CD4-positive, alpha-beta T cell (primary cell): ENCODE measurements at regions not wholly inside any gene's neighbourhood (a gene's known extent, or its start where the extent isn't known, plus 50 kb on each side); places are given as distances from the start of the nearest gene placed in this dataset.

Source experiments
- ATAC-seq: fragments of 200-7000 bp; cut with Tn5 transposase; one replicate; pipeline ENCODE4 v1.10.0; 2022; ENCODE audit warnings: mild to moderate bottlenecking; ENCODE audit not compliant: poor library complexity
- CTCF ChIA-PET: fragments of 350-600 bp; sonication (Branson Sonifier 250); formaldehyde crosslinking; loops from one replicate; lab custom pipeline; 2021; ENCODE audit warnings: antibody characterized with exemption, inconsistent platforms; lab: Charles Lee
- POLR2A ChIA-PET: fragments of 350-600 bp; sonication (Branson Sonifier 250); formaldehyde crosslinking; loops from one replicate; lab custom pipeline; 2021; ENCODE audit warnings: antibody characterized with exemption, inconsistent platforms; lab: Charles Lee
- DNase-seq, 14 experiments: peaks; one replicate each; pipeline ENCODE4 v3.0.0-alpha.2; 2013 to 2020; ENCODE audit warnings: mixed read lengths in 2 of 14
- H3K27ac ChIP-seq, 2 donors: one replicate each; pipeline versions ENCODE4 v1.5.1 to v1.7.0; 2013; ENCODE audit warnings: low read length in 2 of 2, low read depth in 1 of 2, mild to moderate bottlenecking in 1 of 2
- H3K27me3 ChIP-seq, 2 experiments: 1 replicate in 1 of 2; 2 replicates in 1 of 2; pipeline versions ENCODE4 v1.6.1 to v1.7.0; 2013; ENCODE audit warnings: low read length in 2 of 2, control low read depth in 1 of 2, mild to moderate bottlenecking in 1 of 2, moderate library complexity in 1 of 2; ENCODE audit not compliant: insufficient read depth in 2 of 2, control insufficient read depth in 1 of 2
- H3K36me3 ChIP-seq: one replicate; pipeline ENCODE4 v1.6.1; 2013; ENCODE audit warnings: low read length, control low read depth; ENCODE audit not compliant: insufficient read depth
- H3K4me1 ChIP-seq: one replicate; pipeline ENCODE4 v1.6.1; 2013; ENCODE audit warnings: low read length, control low read depth; ENCODE audit not compliant: insufficient read depth
- H3K4me3 ChIP-seq: one replicate; pipeline ENCODE4 v1.5.1; 2013; ENCODE audit warnings: mild to moderate bottlenecking, low read length, moderate library complexity
- H3K9me3 ChIP-seq, 2 experiments: 1 replicate in 1 of 2; 2 replicates in 1 of 2; pipeline versions ENCODE4 v1.6.1 to v1.7.0; 2013; ENCODE audit warnings: low read length in 2 of 2, mild to moderate bottlenecking in 2 of 2, control low read depth in 1 of 2, moderate library complexity in 1 of 2; ENCODE audit not compliant: control insufficient read depth in 1 of 2, insufficient read depth in 1 of 2
- H3K27ac Mint-ChIP-seq: one replicate; pipeline ENCODE4 v1.8.0; 2020; ENCODE audit warnings: mixed read lengths
- H3K27me3 Mint-ChIP-seq: one replicate; pipeline ENCODE4 v1.8.0; 2021; ENCODE audit warnings: mixed read lengths
- H3K36me3 Mint-ChIP-seq: one replicate; pipeline ENCODE4 v1.8.0; 2021; ENCODE audit warnings: low read depth, mixed read lengths
- H3K4me1 Mint-ChIP-seq: one replicate; pipeline ENCODE4 v1.8.0; 2021; ENCODE audit warnings: low read depth, mixed read lengths
- H3K4me3 Mint-ChIP-seq: one replicate; pipeline ENCODE4 v1.8.0; 2020; ENCODE audit warnings: mild to moderate bottlenecking, mixed read lengths
- H3K9me3 Mint-ChIP-seq: one replicate; pipeline ENCODE4 v1.8.0; 2020; ENCODE audit warnings: mixed read lengths
- CTCF ChIP-seq: fragments of 200-600 bp; IDR thresholded peaks from one replicate; pipeline ENCODE4 v1.8.0; 2022; ENCODE audit warnings: antibody characterized with exemption, mild to moderate bottlenecking
- intact Hi-C, 2 experiments: fragments of 100-400 bp; cut with DNase I in 1 of 2; cut with micrococcal nuclease in 1 of 2; formaldehyde crosslinking; loops; one replicate each; pipeline versions ENCODE4 v1.15.1 to v1.9.0; 2023 to 2025; cut with DNase I, micrococcal nuclease

- no peak for TF ChIP-seq CTCF
- no peaks in the 10 kb centered on the region for H3K4me1 ChIP-seq
- no peak overlapping the region for H3K4me3 Mint-ChIP-seq
- intact Hi-C loops, result no loop called here
- no peaks in the 10 kb centered on the region for H3K9me3 ChIP-seq
- H3K27ac Mint-ChIP-seq, result no peak overlapping the region
- ATAC-seq (no peak), DNase-seq (no peak)
- no peak overlapping the region for H3K27ac ChIP-seq
- no peak overlapping the region for H3K4me3 ChIP-seq
- H3K27me3 ChIP-seq, result no peaks in the 10 kb centered on the region
- H3K27me3 Mint-ChIP-seq, result no peaks in the 10 kb centered on the region
- no peaks in the 10 kb centered on the region for H3K4me1 Mint-ChIP-seq
- no peaks in the 10 kb centered on the region for H3K9me3 Mint-ChIP-seq
- ChIA-PET CTCF (no interaction called here), POLR2A (no interaction called here)
- no peaks in the 10 kb centered on the region for H3K36me3 ChIP-seq
- no peaks in the 10 kb centered on the region for H3K36me3 Mint-ChIP-seq
Measured at GRCh38 chr11:103556171-103556570, 446.9 kb downstream of the DYNC2H1 start.

- Mint-ChIP-seq H3K27me3 (no peaks in the 10 kb centered on the region), H3K4me1 (no peaks in the 10 kb centered on the region), H3K4me3 (no peak overlapping the region), H3K9me3 (peaks cover 3% of the 10 kb centered on the region), H3K36me3 (no peaks in the 10 kb centered on the region), H3K27ac (no peak overlapping the region)
- DNase-seq (no peak), ATAC-seq (no peak)
- TF ChIP-seq CTCF, result no peak
- Histone ChIP-seq H3K27ac (no peak overlapping the region), H3K36me3 (no peaks in the 10 kb centered on the region), H3K4me1 (no peaks in the 10 kb centered on the region), H3K4me3 (no peak overlapping the region), H3K9me3 (no peaks in the 10 kb centered on the region), H3K27me3 (no peaks in the 10 kb centered on the region)
- CTCF ChIA-PET, result no interaction called here
- intact Hi-C loops, result no loop called here
- POLR2A ChIA-PET, result no interaction called here
Measured at GRCh38 chr11:103566116-103566515, 456.9 kb downstream of the DYNC2H1 start.

DNA sequence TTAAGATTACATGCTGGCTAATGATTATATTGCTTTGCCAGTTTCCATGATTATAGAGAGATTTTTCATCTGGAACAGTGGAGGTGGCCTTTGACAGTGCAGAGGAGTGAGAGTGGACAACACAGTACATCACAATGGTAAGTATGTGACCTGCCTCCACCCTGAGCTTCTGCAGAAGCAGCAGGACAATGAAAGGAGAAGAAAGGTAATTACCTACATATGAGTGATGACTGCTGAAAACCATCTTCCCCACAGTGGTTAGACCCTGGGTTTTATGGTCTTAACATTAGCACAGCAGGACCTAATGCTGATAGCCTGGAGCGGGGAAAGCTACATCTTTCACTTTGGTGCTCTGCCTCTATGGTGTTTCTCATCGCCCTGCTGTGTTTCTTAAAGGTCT, 454.7 kb upstream of the DDI1 start:
- no peak overlapping the region for H3K27ac Mint-ChIP-seq
- POLR2A ChIA-PET, result no interaction called here
- CTCF ChIA-PET, result no interaction called here
- no peaks in the 10 kb centered on the region for H3K36me3 Mint-ChIP-seq
- intact Hi-C loops, result no loop called here
- no peaks in the 10 kb centered on the region for H3K27me3 ChIP-seq
- H3K4me3 Mint-ChIP-seq, result no peak overlapping the region
- H3K9me3 ChIP-seq, result no peaks in the 10 kb centered on the region
- no peaks in the 10 kb centered on the region for H3K36me3 ChIP-seq
- DNase-seq (no peak), ATAC-seq (no peak)
- H3K27me3 Mint-ChIP-seq, result peaks cover 4% of the 10 kb centered on the region
- H3K4me1 Mint-ChIP-seq, result no peaks in the 10 kb centered on the region
- H3K27ac ChIP-seq, result no peak overlapping the region
- H3K4me3 ChIP-seq, result no peak overlapping the region
- peaks cover 5% of the 10 kb centered on the region for H3K9me3 Mint-ChIP-seq
- no peaks in the 10 kb centered on the region for H3K4me1 ChIP-seq
- no peak for TF ChIP-seq CTCF
